NCI-H1092 treated with DMSO at 0.1 percent for 48 hours (cell line): ENCODE measurements at regions not wholly inside any gene's neighbourhood (a gene's known extent, or its start where the extent isn't known, plus 50 kb on each side); places are given as distances from the start of the nearest gene placed in this dataset.
"Not testable (repeated sequence)": the region's sequence is repeated elsewhere in the genome, so short reads cannot be mapped to it uniquely, and the experiment has no call there.

ENCODE experiments used
- DNase-seq: peaks from one replicate; lab custom pipeline; 2025; lab: John Stamatoyannopoulos, UW

DNA sequence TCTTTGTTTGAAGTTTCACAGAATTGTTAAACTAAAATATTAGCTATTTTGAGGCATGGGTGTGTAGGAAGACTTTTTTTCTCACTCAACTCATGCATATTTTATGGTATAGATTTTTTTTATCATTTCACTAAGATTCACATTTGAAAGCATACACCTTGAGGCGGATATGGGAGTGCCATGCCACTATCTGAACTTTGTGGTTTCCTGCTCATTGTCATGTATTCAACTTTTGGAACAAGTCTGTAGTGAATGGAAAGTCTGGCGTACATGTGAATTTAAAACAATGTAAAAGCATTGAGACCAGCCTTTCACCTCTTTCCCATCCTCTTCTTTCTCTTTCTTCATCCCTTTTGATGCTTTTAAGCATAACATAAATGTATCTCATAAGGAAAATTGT, 147.9 kb downstream of the TPBG start:
- DNase-seq, result no peak

DNA sequence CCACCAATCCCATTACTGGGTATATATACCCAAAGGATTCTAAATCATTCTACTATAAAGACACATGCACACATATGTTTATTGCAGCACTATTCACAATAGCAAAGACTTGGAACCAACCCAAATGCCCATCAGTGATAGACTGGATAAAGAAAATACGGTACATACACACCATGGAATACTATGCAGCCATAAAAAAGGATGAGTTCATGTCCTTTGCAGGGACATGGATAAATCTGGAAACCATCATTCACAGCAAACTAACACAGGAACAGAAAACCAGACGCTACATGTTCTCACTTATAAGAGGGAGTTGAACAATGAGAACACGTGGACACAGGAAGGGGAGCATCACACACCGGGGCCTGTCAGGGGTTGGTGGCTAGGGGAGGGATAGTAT, 154.3 kb downstream of the TPBG start:
- DNase-seq, result not testable (repeated sequence)

GRCh38 chr6:82521369-82521768, 157.8 kb downstream of the TPBG start:
- DNase-seq, result no peak

DNA sequence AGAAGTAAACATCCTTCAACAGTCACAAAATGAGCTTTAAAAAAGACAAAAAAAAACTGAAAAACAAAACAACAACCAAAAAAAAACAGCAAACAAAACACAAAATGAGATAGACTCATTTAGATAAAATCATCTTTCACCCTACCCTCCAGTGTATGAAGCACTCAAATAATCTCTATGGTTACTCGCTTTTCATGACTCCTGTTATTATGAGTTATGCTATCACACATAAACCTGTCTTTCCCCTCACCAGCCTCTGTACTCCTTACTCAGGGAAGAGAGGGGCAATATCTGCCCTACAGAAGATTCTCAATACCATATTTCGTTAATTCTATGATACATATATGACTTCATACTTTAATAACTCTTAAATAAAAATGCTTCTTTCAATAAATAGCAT, 158.2 kb downstream of the TPBG start:
- no peak for DNase-seq

DNA sequence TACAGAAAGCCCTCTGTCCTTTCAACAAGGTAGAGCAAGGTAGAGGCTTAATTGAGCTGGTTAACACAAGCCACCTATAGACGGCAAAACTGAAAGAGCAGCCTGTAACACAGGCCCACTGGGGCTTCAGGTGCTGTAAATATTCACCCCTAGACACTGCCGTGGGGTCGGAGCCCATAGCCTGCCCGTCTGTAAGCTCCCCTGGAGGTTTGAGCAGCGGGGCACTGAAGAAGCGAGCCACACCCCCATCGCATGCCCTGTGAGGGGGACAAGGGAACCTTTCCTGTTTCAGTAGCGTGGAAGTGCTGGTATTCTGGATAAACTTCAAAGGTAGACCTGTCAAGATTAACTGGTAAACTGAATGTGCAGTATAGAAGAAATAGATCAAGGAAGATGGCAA, 160.4 kb downstream of the TPBG start:
- no peak for DNase-seq

DNA sequence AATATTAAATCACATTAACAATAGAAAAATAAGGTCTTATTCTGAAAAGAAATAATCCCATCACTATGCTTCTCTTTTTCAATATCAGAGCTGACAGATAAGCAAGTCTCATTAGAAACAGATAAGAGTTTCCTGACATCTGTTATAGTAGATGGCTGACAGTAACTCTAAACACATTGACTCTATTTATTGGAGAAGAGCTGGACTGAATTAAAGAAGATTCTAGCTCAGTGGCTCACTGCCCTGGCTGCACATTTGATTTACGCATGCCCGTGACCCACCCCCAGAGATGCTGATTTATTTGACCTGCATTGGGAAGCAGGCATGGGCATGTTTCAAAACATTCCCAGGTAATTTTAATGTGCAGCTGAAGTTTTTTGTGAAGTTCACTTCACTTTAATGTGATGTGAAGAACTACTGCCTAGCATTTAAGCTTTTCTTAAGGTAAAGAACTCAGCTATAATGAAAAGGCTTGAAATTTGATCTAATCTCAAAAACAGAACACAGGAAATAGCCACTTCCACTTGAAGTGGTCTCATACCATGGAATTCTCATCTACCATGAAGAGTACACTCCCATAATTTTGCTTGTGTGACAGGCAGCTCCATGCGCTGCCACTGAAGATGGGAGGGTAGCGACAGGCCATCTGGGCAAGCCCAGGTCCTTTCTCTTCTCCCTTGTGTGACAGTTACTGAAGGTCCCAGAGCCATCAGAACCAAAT, 162.3 kb downstream of the TPBG start:
- DNase-seq, result peak; percentile 31

DNA sequence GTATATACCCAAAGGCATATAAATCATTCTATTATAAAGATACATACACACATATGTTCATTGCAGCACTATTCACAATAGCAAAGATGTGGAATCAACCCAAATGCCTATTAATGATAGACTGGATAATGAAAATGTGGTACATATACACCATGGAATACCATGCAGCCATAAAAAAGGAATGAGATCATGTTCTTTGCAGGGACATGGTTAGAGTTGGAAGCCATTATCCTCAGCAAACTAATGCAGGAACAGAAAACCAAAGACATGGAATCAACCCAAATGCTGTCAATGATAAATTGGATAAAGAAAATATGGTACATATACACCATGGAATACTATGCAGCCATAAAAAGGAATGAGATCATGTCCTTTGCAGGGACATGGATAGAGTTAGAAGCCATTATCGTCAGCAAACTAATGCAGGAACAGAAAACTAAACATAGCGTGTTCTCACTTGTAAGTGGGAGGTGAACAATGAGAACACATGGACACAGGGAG, 166.4 kb downstream of the TPBG start:
- DNase-seq, result not testable (repeated sequence)

DNA sequence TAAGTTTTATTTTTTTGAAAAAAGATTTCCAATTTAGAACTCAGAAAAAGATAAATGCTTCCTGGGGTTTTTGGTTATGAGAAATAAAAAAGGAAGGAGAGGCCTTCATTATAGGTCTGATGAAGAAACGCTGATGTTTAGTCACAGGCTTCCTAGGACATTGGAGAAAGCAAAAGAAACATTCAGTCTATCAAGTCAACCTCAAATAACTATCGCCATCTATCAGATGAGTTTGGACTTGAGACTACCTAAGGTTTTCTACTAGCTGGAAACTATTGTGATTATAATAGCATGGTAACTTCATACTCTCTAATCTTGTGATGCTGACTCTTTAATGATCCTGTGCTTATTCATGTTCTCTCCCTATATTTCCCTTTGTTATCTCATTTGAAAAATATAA, 171.3 kb downstream of the TPBG start:
- no peak for DNase-seq

DNA sequence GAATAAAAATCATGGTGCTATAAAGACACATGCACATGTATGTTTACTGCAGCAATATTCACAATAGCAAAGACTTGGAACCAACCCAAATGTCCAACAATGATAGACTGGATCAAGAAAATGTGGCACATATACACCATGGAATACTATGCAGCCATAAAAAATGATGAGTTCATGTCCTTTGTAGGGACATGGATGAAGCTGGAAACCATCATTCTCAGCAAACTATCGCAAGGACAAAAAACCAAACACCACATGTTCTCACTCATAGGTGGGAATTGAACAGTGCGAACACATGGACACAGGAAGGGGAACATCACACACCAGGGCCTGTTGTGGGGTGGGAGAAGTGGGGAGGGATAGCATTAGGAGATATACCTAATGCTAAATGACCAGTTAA, 185.9 kb downstream of the TPBG start:
- not testable (repeated sequence) for DNase-seq

- DNase-seq, result not testable (repeated sequence)
Observed at GRCh38 chr6:82551311-82551710, 187.7 kb downstream of the TPBG start.

- no peak for DNase-seq
Observed at GRCh38 chr6:82551831-82552230, 188.2 kb downstream of the TPBG start.

DNA sequence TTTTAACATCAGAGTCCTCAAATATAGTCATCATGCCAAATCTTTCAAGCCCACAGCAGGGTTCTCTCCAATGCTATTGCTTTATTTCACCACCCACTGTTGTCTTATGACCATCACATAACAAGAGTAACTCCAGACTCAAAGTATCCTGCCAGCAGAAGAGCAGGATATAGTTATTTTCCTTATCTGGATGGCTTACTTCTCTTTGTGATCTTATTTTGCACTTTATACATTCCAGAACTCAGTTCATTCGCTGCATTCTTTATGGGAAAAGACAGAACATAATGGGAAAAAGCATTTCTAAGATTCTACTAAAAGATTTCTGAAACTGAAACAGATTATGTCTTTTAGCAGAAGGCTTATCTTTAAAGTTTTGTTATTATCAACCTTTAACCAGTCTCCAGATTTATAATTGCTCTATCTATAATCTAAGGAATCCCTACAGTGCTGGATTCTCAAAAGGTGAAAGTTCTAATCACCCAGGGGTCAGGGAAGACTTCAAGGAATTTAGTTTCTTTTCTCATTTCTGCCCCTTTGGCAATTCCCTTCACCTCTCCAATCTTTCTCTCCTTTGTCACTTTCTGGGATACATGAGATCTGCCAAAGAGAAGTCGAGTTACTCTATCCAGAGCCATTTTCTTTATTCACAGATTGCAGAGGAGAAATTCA, 190.4 kb downstream of the TPBG start:
- no peak for DNase-seq

DNA sequence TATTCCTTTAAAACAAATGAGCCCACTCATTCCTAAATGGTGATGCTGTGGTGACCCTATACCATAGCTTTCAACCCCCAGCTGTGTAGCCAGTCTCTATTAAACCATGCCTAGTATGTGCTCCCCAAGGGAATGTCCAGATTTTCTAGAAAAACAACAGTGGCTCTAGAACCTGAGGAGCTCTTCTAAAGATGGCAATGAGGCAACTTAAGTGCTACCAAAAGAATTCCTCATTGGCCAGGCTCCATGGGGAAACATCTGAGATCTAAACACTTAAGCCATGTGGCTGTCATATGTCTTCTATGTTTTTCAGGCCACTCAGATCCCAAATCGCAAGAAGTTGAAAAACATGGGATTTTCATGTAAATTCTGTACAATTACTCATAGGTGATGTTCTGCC, 191.0 kb downstream of the TPBG start:
- DNase-seq, result no peak

DNA sequence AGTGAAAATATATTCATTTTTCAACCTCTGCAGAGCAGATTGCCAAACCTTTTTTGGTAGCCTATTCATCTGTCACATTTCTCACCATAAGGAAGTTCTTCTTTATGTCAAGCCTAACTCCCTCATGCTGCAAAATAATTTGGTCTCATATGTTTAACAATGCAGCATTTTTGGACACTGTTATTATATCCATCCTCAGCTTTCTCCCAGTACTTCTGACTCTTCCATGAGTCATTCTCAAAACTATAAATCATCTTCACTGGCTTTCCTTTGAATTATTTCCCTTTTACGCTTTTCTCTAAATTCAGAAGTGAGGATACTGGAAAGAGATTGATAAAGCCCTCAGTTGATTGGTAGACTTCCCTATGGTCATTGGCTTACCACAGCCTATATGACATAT, 192.2 kb downstream of the TPBG start:
- no peak for DNase-seq

DNA sequence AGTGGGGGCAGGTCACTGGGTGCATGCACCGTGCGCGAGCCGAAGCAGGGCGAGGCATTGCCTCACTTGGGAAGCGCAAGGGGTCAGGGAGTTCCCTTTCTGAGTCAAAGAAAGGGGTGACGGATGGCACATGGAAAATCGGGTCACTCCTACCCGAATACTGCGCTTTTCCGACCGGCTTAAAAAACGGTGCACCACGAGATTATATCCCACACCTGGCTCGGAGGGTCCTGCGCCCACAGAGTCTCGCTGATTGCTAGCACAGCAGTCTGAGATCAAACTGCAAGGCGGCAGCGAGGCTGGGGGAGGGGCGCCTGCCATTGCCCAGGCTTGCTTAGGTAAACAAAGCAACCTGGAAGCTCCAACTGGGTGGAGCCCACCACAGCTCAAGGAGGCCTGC, 194.9 kb downstream of the TPBG start:
- DNase-seq, result not testable (repeated sequence)

DNA sequence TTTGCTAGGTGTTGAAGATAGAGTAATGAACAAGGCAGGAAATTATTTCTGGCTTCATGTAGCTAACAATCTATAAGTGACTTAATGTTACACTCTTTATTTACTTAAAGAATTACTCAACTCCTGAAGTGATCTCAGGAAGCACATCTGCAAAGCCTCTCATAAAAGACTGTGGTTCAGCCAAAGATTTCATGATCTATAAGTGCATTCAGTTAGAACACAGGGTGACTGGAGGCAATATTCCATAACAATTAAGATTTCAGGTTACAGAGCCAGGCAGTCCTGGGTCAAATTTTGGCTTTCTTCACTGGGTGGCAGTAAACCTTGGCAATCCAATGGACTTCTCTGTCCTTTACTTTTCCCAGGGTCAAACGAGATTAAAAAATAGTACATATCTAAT, 204.0 kb downstream of the TPBG start:
- DNase-seq, result peak; percentile 32

GRCh38 chr6:82568290-82568993, 204.8 kb downstream of the TPBG start:
- DNase-seq, result peak; percentile 84

GRCh38 chr6:82569022-82569421, 205.4 kb downstream of the TPBG start:
- DNase-seq, result peak; percentile 79

DNA sequence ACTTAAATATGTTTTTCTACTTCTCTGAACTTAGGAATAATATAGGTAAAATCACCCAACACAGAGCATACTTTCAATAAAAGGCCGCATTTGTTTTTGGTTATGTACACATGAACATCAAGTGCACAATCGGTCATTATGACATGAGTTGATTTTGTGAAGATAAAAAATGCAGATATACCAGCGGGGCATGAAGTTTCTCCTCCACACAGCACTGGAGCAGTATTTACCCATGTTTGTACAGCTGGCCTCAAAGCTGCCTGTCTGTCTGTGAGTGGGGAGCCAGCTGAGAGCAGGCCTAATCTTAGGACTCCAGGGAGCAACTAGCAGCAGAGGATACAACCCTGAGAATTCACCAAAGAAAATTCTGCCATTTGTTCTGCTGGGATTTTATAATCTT, 206.5 kb downstream of the TPBG start:
- peak; percentile 76 for DNase-seq

DNA sequence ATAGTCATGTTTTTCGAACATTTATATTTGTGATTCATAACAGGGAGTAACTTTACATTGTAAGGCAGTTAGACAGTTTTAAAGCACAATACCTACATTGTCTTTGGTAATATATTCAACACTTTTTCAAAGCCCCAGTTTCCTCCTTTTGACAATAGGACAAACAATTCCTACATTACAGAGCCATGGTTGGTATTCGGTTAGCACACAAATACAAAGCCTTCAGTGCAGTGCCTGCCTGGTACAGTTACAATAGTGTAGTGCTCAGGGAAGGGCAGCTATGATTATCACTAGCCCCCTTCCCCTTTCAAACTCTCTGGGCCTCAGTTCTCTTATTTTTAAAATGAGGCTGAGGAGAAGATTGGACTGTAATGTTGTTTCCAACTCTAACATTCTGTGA, 207.8 kb downstream of the TPBG start:
- DNase-seq, result no peak

GRCh38 chr6:82573254-82573972, 209.8 kb downstream of the TPBG start:
- DNase-seq, result no peak

DNA sequence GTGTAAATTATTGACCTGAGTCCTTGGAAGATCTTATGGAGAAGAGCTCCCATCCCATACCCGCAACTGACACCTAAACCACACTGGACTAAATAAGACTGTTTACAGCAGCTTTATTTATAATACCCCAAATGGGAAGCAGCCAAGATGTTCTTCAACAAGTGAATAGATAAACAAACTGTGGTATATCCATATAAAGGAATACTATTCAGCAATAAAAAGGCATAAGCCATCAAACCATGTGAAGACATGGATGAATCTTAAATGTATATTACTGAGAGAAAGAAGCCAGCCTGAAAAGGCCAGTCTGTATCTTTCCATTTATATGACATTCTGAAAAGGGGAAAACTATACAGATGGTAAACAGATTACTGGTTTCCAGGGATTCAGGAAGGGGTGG, 212.7 kb downstream of the TPBG start:
- DNase-seq, result no peak
